Inferior parietal cortex (tissue), 1 donor: ENCODE measurements at regions not wholly inside any gene's neighbourhood (a gene's known extent, or its start where the extent isn't known, plus 50 kb on each side); places are given as distances from the start of the nearest gene placed in this dataset.
"Not testable (repeated sequence)": the region's sequence is repeated elsewhere in the genome, so short reads cannot be mapped to it uniquely, and the experiment has no call there.

Experiments
- DNase-seq: peaks from one replicate; pipeline ENCODE4 v3.0.0-alpha.2; 2016; ENCODE audit errors: extremely low spot score

- DNase-seq, result no peak
These were observed 1098.2 kb upstream of the FANCL start for GRCh38 chr2:59339121-59339836.

DNA sequence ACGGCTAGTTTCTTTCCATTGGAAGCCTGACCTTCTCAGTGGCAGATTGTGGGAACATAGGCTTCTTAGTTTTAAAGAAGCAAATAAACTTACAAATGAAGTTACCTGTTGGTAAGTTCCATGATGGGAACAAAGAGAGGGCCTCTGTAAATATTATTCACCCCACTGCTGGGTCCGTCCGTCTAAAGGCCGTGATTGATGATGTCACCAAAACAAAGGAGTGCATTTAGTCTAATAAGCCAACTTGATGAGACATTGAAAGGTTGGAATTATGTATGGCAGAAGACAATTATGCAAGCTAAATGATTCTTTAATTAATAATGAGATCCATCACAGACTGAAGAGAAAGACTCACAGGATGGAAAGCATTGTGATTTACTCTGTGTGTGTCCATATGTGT, 1091.9 kb upstream of the FANCL start:
- no peak for DNase-seq

DNA sequence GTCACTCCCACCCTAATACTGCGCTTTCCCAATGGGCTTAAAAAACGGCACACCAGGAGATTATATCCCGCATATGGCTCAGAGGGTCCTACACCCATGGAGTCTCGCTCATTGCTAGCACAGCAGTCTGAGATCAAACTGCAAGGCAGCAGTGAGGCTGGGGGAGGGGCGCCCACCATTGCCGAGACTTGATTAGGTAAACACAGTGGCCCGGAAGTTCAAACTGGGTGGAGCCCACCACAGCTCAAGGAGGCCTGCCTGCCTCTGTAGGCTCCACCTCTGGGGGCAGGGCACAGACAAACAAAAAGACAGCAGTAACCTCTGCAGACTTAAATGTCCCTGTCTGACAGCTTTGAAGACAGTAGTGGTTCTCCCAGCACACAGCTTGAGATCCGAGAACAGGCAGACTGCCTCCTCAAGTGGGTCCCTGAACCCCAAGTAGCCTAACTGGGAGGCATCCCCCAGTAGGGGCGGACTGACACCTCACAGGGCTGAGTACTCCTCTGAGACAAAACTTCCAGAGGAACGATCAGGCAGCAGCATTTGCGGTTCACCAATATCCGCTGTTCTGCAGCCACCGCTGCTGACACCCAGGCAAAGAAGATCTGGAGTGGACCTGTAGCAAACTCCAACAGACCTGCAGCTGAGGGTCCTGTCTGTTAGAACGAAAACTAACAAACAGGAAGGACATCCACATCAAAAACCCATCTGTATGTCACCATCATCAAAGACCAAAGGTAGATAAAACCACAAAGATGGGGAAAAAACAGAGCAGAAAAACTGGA, 1085.6 kb upstream of the FANCL start:
- not testable (repeated sequence) for DNase-seq

GRCh38 chr2:59322870-59323269, 1081.7 kb upstream of the FANCL start:
- DNase-seq, result no peak

DNA sequence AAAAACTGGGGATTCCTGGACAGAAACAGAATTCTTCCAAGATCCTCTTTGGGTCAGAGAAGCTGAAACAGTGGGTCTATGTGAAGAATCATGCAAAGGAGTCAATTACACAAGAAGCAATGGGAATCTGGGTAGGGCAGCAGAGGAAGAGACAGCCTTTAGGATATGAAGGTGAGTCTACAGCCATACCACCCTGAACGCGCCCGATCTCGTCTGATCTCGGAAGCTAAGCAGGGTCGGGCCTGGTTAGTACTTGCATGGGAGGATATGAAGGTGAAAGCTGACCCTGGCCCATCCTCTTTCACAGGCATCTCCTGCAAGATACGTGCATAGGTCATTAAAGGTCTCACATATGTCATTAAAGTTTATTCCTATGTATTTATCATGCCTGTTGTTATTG, 1080.9 kb upstream of the FANCL start:
- DNase-seq, result no peak

GRCh38 chr2:59314031-59314766, 1073.1 kb upstream of the FANCL start:
- DNase-seq, result peak; percentile 33

DNA sequence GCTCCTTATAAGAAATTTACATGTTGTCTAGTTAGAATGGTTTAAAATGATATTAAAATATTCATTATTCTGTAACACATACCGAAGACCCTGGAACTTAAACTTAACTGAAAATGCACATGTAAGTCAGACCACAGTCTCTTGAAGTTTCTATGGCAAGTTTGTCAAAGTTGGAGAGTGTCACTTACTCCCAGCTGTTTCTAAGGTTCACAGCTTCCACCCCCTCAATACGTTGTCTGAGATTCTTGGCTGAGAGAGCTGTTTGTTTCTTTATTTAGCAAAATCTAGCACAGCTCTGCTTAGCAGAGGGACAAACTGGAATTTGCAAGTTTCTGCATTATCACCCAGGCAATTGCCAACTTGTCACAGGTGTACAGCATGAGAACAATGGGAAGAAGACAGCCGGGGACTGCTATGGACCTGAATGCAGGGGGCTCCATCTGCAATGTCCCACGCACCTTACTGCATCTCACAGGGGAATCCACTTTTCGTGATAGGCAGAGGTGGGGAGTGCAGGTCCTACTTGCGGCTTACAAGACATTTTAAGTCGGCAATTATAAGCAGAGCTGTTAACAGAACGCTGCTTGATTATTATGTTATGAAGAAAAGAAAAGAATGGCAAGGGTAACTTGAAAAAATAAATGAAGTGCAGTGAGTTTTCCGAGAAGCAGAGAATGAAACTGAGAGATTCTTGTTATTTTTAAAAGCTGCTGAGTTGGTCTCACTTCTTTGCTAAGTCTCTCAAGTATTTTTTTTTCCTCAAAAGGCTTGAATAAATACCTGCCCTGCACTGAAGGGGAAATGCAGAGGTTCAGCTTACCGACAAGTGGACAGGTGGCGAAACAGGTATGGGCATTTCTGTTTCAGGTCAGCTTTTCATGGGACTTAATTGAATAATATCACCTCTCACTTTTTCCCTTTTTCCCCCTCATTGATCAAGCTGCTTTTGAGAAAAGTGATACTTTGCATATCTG, 1072.1 kb upstream of the FANCL start:
- no peak for DNase-seq

DNA sequence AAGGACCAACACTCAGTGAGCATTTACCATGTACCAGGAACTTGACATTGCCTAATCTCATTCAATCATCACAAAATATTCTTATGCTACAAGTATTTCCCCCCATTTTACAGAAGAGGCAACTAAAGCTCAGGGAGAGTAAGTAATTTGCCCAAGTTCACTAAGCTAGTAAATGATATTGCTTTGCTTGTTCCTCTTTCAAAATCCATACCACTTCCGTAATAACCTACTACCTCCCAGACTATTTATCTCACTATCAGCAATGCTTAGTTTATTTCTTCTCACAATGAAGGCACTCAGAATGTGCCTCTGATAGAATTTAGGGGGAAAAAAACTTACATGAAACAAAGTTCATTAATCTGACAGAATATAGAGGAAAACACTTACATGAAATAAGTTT, 1070.9 kb upstream of the FANCL start:
- DNase-seq, result no peak

DNA sequence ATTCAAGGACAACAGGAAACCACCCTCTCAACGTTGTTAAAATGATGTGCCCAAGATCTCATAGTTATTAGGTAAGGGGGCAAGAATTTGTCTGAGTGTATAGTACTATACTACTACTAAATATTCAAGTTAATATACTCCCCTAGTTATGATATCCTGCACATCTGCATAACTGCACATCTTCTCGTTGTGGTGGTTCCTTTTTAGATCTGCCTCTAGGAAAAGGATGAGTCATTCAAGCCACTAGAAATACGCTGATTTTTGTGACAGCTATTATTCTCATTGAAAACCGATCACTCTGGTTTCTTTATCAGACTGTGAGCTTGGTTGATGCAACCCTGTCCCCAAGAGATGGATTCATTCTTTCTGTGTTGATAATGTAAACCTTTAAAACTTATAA, 1067.0 kb upstream of the FANCL start:
- no peak for DNase-seq

- no peak for DNase-seq
These were observed 1066.1 kb upstream of the FANCL start for GRCh38 chr2:59307196-59307595.

GRCh38 chr2:59303272-59303671, 1062.1 kb upstream of the FANCL start:
- no peak for DNase-seq

DNA sequence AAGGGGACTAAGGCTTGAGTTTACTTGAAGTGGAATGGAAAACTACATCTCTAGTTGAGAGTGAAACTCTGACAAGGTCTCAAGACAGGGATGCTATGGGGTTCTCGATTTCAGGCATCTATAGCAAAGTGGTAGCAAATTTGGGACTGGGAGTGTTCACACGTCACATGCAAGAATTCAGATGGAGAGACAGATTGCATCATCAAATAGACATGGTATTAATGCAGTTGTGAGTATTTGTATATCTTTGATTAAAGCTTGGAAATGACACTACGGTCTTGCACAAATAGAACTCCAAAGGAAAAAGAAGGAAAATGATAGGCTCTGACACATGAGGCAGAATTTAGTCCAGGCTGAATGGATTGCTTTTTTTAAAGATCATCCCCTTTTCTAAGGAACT, 1061.6 kb upstream of the FANCL start:
- DNase-seq, result no peak

DNA sequence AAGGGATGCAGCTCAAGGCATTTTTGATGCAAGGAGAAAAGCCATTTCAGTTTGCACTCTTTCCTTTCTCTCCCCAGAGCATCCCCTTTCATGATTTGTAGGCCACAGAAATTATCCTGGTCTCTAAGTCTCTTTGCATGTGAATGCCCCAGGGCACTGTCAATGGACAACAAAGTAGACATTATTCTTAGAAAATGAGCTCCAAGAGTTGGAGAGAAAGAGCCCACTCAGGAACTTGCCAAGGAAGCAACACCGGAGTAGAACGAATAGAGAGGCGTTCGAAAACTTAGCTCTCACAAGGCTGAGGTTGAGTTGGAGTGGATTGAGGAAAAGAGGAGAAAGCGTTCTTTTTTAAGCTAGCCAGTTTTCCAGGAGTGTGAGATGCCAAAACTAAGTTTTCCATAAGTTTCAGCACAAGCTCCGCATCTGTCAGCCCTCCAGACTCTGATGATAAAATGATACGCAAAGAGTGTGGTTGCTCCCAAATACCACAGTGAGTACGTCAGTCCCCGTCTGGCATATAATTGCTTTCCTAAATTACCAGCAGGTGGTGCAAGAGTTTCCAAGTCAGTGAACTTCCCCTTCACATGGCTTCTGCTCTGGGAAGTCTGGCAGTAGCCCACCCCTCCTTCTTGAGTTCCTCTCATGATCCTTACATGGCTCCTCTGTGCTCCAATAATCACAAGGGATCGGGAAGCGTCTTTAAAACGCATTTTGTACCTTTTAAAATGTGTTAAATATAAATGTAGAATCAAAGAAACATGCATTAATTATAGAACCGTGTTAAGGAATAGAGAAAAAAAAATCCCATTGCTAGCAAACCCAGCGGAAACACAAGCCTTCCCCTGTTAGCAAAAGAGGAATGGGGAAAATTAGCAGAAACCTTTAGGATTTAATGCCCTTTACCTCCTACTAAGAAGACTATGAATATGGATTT, 1060.6 kb upstream of the FANCL start:
- DNase-seq, result peak; percentile 82

DNA sequence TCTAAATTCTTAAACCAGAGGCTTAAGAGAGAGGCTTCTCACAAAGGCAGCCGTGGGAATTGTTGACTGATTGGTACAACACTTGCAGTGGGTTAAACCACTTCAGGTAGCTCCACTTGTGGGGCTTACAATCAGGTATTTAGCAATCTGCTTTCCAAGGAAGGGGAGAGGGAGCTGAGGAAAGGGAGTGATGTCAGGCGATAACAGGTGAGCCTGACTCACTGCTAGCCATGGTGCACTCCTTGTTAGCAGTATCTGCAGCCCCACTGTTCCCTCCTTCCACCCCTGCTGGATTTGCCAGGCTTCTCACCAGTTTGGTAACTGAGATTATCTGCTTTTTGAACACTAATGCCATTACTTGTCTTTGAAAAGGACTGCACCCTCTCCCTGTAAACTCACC, 1056.7 kb upstream of the FANCL start:
- DNase-seq, result no peak

DNA sequence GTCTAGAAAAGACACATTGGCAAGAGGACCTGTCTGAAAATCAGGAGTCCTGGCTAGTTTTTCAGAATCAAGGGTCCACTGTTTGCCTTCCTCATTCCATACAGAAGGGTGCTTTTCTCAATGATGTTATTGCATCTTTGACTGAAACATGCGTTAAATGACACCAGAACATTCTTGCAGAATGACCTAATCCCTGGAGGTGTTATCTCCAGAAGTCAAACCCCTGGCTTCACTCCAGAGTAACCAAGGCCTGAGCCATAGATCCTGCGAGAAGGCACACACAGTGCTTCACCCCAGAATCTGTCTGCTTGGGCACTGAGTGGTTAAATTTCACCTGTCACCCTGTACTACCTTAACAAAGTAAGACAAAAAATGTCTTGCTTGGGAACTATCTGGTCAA, 1055.2 kb upstream of the FANCL start:
- DNase-seq, result no peak

DNA sequence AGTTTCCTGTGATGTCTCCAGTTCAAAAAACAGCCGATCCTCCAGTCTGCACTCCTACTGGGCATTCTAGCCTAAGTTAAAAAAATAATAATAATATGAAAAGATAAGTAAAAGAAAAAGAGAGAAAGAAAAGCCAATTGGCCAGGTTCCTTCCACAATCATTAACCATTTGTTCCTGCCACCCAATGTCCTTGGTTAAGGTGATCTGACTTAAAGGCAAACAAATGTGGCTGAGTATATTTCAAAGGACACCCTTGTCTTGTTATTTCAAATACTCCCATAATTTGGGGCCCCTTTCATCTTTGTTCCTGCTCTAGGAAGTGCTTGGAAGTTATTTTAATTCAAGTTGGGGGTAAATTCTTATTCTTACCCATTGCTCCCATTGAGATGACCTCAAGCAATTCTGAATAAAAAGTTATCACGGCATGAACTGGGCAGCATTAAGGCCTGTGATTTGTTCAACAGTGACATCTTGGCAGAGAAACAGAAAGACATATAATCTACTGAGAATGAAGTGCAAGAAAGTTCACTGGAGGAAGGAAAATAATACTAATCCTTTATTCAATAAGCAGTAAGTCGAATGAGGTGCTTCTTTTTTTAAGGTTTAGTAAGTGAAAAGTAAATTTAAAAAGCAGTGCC, 1054.5 kb upstream of the FANCL start:
- DNase-seq, result no peak

DNA sequence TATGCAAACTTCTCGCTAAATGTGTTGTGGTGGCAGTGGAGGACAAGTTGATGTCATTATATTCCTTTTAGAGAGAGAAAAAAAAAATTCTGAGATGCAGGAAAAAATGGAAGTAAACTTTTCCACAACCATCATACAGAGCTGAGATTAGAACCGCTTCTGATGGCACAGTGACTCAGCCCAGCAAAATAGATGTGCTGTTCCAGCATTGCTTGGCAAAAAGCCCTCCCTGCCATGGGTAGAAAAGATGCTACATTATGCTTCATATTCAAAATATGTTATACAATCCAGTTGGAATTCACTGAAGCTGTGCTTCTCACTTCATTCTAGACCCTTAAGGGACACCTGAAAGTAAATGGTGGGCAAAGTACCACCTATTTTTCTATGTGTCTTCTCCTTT, 1047.6 kb upstream of the FANCL start:
- DNase-seq, result peak; percentile 64

- DNase-seq, result no peak
These were observed 1041.4 kb upstream of the FANCL start for GRCh38 chr2:59282374-59283057.

DNA sequence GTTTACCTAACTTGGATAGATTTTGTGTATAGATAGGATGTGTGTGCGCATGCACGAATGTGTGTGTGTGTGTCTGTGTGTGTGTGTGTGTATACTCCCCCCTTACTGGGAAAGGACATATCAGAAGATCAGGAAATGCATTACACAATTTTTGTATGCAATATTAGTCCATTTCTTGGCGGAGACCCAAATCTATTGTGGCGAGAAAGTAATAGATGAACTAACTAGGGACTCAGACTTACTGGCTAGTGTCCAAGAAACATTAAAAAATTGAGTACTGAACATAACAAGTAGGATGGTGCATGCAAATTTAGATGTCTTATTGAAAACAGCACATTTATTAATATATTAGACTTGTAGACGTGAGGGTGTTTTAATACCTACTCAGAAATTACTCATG, 1036.5 kb upstream of the FANCL start:
- DNase-seq, result no peak
